HG03354 (cell line): ENCODE measurements at regions not wholly inside any gene's neighbourhood (a gene's known extent, or its start where the extent isn't known, plus 50 kb on each side); places are given as distances from the start of the nearest gene placed in this dataset.
"Not testable (repeated sequence)": the region's sequence is repeated elsewhere in the genome, so short reads cannot be mapped to it uniquely, and the experiment has no call there.

Experiments
- ATAC-seq: cut with Tn5 transposase; IDR thresholded peaks from one replicate; pipeline ENCODE4 v1.9.1; 2021; ENCODE audit warnings: mild to moderate bottlenecking; ENCODE audit not compliant: unreplicated experiment, poor library complexity, severe bottlenecking

DNA sequence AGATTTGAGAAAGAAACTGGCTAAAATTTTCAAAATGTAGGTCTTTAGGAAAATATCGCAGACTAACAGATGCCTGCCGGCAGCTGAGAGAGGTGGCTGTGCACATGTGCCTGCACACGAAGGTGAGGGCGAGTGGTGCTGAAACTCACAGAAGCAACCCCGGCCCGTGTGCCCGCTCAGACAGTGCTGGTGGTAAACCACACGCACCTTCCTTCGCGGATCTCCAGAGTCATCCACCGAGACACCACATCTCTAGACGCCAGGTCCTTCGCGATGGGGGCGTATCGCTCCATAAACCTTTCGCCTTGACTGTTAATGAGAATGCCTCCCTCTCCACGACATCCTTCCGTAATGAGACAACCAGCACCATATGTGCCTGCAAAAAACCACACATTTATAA, 68.5 kb upstream of the TNK2 start:
- not testable (repeated sequence) for ATAC-seq

DNA sequence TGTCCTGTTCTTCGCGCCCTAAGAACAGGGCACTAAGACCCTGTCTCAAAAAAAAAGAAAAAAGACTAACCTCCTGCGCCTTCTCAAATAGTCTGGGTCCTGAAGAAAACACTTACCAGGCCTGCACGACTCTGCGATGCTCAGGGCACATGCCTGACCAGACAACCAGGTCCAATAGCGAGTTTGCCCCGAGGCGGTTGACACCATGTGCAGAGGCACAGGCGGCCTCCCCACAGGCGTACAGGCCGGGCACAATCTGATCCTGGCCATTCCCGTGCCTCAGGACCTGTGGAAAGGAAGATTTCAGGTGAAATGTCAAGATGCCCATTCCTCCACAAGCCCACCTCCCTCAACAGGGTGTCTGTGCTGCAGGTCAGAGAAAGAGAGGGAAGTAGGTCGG, 65.9 kb upstream of the TNK2 start:
- ATAC-seq: not testable (repeated sequence)

GRCh38 chr3:195970873-195971272, 62.5 kb upstream of the TNK2 start:
- not testable (repeated sequence) for ATAC-seq

DNA sequence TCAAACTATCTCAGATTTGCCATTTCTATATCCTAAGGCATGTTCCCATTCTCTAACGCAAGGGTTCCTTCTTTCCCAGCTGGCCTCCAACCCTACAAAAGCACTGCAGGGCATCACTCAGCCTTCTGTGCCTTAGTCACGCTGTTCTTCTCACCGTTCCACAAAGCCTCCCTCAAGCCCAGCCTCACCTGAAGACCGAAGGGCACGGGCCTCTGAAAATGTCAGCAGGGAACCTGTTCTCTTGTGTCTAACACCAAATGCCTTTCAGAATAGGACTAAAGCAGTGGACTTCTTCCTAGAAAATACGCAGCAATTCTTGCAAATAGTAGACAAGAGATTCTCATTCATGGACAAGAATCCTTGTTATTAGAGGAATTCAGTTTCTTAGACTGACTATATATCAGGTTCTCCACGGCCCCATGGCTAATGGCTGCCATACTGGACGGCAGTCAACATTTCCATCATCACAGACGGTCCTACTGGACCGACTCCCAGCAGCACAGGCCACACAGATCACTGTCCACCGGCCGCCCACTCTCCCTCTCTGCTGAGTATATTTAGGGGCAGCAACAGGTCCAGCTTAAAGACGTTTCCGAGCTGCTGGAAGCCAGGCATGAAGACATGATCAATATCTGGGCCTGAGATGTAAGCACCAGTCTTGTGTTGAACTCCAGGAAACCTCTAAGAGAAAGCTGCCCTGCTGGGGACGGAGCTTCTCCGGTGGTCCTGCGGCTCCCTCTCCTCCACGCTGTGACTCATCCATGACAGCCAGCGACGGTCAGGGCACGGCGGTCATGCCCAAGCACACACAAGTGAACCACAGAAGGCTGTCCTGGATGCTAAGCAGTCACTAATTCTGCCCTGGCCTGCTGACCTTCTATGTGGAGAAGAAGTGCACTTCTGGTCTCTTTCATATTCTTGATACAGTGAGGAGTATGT, 61.8 kb upstream of the TNK2 start:
- ATAC-seq: not testable (repeated sequence)

DNA sequence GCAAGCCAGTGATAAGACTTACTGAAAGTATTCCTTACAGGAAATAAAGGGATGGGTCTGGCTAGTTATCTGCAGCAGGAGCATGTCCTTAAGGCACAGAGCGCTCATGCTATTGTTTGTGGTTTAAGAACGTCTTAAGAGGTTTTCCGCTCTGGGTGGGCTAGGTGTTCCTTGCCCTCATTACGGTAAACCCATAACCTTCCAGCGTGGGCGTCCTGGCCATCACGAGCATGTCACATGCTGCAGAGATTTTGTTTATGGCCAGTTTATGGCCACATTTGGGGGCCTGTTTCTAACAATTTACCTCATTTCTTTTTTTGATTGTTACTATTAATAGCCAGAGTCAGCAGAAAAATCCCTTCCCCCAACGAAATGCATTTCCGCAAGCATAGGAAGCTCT, 61.0 kb upstream of the TNK2 start:
- not testable (repeated sequence) for ATAC-seq

- ATAC-seq: not testable (repeated sequence)
Observed at GRCh38 chr3:195968104-195968503, 59.8 kb upstream of the TNK2 start.

- ATAC-seq: not testable (repeated sequence)
Observed at GRCh38 chr3:195967387-195967720, 59.0 kb upstream of the TNK2 start.

DNA sequence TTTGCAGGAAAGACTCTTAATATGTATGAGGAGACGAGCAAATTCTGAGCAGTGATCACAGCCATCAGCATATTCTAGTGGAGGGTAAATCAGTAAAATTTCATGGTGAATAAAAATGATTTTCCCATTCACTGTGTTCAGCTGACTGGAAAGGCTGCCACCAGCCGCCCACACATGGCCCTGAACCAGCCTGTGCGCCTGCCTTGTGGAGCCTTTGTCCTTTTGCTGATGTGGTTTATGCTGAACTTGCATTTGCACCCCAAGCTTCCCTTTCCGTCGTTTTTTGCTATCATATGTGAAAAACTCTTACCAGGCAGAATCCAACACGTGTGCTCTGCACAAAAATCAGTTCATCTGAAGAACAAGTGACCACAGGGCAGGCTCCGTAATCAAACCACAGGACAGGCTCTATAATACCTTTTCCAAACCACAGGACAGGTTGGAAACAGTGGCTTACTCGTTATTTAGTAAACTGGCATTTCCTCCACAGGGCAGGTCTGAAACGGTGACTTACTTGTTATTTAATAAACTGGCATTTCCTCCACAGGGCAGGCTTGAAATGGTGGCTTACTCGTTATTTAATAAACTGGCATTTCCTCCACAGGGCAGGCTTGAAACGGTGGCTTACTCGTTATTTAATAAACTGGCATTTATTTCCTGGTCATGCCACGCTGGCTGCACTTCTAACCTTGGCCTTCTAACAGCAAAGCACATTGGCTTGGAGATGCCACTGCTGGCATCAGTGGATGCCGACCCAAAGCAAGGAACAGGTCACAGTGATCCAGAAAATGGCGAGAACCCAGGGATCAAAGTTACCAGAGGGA, 58.4 kb upstream of the TNK2 start:
- not testable (repeated sequence) for ATAC-seq

DNA sequence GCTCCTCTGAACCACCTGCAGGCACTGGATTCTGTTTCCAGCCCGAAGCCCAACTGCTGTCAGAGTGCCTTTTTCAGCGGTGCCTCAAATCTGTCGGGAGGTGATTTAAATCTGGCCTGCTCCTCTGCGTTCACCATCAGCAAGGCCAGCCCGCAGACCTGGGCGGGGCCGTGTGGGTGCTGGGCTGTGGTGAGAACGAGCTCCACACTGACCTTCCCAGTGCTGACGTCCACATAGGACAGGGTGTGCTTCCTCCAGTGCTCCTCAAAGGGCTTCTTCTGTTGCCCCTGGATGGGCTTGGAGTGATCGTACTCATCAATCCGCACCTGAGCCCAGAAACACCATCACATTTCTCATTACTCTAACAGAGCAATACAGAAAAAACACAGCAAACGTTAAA, 56.9 kb upstream of the TNK2 start:
- ATAC-seq: not testable (repeated sequence)

- not testable (repeated sequence) for ATAC-seq
Observed at GRCh38 chr3:195964318-195965107, 56.2 kb upstream of the TNK2 start.

- not testable (repeated sequence) for ATAC-seq
Observed at GRCh38 chr3:195962222-195962621, 53.9 kb upstream of the TNK2 start.

DNA sequence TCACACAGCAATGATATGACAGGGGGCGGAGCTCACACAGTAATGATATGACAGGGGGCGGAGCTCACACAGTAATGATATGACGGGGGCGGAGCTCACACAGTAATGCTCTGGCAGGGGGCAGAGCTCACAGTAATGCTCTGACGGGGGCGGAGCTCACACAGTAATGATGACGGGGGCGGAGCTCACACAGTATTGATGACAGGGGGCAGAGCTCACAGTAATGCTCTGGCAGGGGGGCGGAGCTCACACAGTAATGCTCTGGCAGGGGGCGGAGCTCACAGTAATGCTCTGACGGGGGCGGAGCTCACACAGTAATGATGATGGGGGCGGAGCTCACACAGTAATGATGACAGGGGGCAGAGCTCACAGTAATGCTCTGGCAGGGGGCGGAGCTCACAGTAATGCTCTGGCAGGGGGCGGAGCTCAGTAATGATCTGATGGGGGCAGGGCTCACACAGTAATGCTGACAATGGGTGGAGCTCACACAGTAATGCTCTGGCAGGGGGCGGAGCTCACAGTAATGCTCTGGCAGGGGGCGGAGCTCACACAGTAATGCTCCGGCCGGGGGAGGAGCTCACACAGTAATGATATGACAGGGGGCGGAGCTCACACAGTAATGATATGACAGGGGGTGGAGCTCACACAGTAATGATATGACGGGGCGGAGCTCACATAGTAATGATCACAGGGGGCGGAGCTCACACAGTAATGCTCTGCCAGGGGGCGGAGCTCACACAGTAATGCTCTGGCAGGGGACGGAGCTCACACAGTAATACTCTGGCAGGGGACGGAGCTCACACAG, 52.8 kb upstream of the TNK2 start:
- not testable (repeated sequence) for ATAC-seq

GRCh38 chr3:195960164-195960563, 51.8 kb upstream of the TNK2 start:
- not testable (repeated sequence) for ATAC-seq

- not testable (repeated sequence) for ATAC-seq
Observed at GRCh38 chr3:195959367-195960157, 51.2 kb upstream of the TNK2 start.

- not testable (repeated sequence) for ATAC-seq
Observed at GRCh38 chr3:195958736-195959135, 50.4 kb upstream of the TNK2 start.
